Ectodermal cell (in vitro differentiated cells): ENCODE measurements at regions not wholly inside any gene's neighbourhood (a gene's known extent, or its start where the extent isn't known, plus 50 kb on each side); places are given as distances from the start of the nearest gene placed in this dataset.

Source experiments
- H3K27ac ChIP-seq: 2 replicates; pipeline ENCODE4 v1.7.0; 2013; ENCODE audit warnings: mild to moderate bottlenecking, low read depth, low read length; ENCODE audit not compliant: insufficient read depth, poor library complexity, severe bottlenecking
- H3K27me3 ChIP-seq: 2 replicates; pipeline ENCODE4 v1.7.0; 2013; ENCODE audit warnings: mild to moderate bottlenecking, low read length; ENCODE audit not compliant: insufficient read depth, control insufficient read depth, poor library complexity, severe bottlenecking
- H3K36me3 ChIP-seq: one replicate; pipeline ENCODE4 v1.7.0; 2013; ENCODE audit warnings: low read length; ENCODE audit not compliant: control insufficient read depth, insufficient read depth
- H3K4me1 ChIP-seq: one replicate; pipeline ENCODE4 v1.7.0; 2013; ENCODE audit warnings: low read length; ENCODE audit not compliant: control insufficient read depth, insufficient read depth
- H3K4me3 ChIP-seq: 2 replicates; pipeline ENCODE4 v1.7.0; 2013; ENCODE audit warnings: low read depth, low read length, control low read depth; ENCODE audit not compliant: insufficient read depth
- H3K9me3 ChIP-seq: 2 replicates; pipeline ENCODE4 v1.7.0; 2013; ENCODE audit warnings: mild to moderate bottlenecking, low read length, moderate library complexity; ENCODE audit not compliant: control insufficient read depth
- WGBS, 2 experiments: methylation state at CpG; one replicate each; pipeline ENCODE4 v1.1.7; 2013; ENCODE audit warnings: missing lambda C conversion rate in 2 of 2; 5-methylcytosine and 5-hydroxymethylcytosine counted together

GRCh38 chr13:85512421-85512820, 286.8 kb downstream of the SLITRK6 start:
- Histone ChIP-seq H3K36me3 (no peaks in the 10 kb centered on the region), H3K4me1 (no peaks in the 10 kb centered on the region), H3K27me3 (no peaks in the 10 kb centered on the region), H3K27ac (no peak overlapping the region), H3K9me3 (no peaks in the 10 kb centered on the region), H3K4me3 (no peak overlapping the region)
- 95 to 97% methylated on average over 7 of the region's 7 CpGs for WGBS, 2 experiments

DNA sequence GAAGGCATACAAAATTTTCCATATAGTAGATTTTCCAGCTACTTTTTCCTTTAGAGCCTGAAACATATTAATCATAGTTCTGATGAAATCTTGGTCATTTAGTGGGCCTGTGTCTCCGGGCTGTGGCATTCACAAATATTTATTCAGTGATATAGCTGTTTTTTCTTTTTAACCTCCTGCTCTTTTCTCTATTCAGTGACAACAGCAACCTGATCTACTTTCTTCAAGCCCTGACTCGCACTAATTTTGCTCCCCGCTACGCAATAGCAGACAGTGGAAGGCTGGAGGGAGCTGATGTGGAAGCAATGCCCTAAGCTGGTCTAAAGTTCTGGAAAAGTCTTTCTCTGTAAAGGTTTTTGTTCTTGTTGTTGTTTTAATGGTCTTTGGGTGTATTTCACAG, 289.7 kb downstream of the SLITRK6 start:
- H3K4me1 ChIP-seq: no peaks in the 10 kb centered on the region
- H3K9me3 ChIP-seq: no peaks in the 10 kb centered on the region
- H3K27me3 ChIP-seq: no peaks in the 10 kb centered on the region
- no peaks in the 10 kb centered on the region for H3K36me3 ChIP-seq
- H3K4me3 ChIP-seq: no peak overlapping the region
- H3K27ac ChIP-seq: no peak overlapping the region
- 95 to 96% methylated on average over 4 of the region's 4 CpGs for WGBS, 2 experiments

DNA sequence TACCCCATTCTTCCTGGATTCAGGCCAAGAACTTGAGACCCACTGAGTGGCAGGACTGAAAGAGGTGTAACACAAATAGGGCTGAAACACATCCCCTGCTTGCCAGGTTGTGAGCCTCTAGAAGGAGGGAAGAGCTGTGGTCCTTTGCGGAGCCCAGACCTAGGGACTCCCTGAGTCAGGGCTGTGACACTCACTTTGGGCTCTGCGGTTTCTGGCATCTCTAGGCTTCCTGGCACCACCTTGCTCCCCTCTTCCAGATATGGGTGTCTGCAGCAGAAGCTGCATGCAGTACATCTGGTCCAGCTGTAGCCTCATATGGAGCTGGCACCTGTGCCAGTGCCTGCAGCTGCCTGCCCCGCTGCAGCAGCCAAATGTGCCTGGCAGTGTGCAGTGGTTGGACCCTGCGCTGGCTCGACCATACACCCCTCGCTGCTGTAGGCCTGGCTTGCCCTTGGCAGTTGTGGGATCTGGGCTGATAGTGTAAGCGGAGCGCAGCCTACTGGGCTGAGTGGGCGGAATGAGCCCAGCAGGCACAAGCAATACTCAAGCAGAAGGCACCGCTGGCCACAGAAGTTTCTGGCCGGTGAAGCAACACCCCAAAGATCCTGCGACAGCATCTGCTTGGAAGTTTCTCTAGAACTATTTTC, 290.4 kb downstream of the SLITRK6 start:
- 94% methylated on average over 12 of the region's 12 CpGs for WGBS, 2 experiments

GRCh38 chr13:85503797-85504196, 295.4 kb downstream of the SLITRK6 start:
- Histone ChIP-seq H3K9me3 (no peaks in the 10 kb centered on the region), H3K27me3 (no peaks in the 10 kb centered on the region), H3K27ac (no peak overlapping the region), H3K36me3 (no peaks in the 10 kb centered on the region), H3K4me3 (no peak overlapping the region), H3K4me1 (no peaks in the 10 kb centered on the region)
- 92 to 93% methylated on average over 2 of the region's 2 CpGs for WGBS, 2 experiments

More for the DNA sequence above, 290.4 kb downstream of the SLITRK6 start:
- no peaks in the 10 kb centered on the region for H3K36me3 ChIP-seq
- no peak overlapping the region for H3K27ac ChIP-seq
- H3K4me3 ChIP-seq: no peak overlapping the region
- no peaks in the 10 kb centered on the region for H3K27me3 ChIP-seq
- H3K9me3 ChIP-seq: no peaks in the 10 kb centered on the region
- H3K4me1 ChIP-seq: no peaks in the 10 kb centered on the region

- Histone ChIP-seq H3K27me3 (no peaks in the 10 kb centered on the region), H3K27ac (no peak overlapping the region), H3K4me3 (no peak overlapping the region), H3K9me3 (no peaks in the 10 kb centered on the region), H3K36me3 (no peaks in the 10 kb centered on the region), H3K4me1 (no peaks in the 10 kb centered on the region)
These were observed 297.6 kb downstream of the SLITRK6 start for GRCh38 chr13:85501616-85502015.

- no peak overlapping the region for H3K27ac ChIP-seq
These were observed 298.4 kb downstream of the SLITRK6 start for GRCh38 chr13:85500696-85501256.

DNA sequence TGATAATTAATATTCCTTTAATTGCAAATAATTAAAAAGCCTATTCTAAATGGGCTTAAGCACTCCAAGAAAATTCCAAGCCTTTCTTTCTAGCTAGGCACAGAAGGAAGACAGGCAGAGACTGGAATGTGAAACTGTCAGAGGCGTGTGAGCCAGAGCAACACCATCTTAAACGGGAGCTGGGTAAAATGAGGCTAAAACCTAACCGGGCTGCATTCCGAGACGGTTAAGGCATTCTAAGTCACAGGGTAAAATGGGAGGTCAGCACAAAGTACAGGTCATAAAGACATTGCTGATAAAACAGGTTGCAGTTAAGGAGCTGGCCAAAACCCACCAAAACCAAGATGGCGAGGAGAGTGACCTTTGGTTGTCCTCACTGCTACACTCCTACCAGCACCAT, 300.4 kb downstream of the SLITRK6 start:
- no peaks in the 10 kb centered on the region for H3K9me3 ChIP-seq
- H3K4me3 ChIP-seq: no peak overlapping the region
- no peaks in the 10 kb centered on the region for H3K4me1 ChIP-seq
- no peaks in the 10 kb centered on the region for H3K27me3 ChIP-seq
- 94 to 95% methylated on average over 6 of the region's 6 CpGs for WGBS, 2 experiments
- no peaks in the 10 kb centered on the region for H3K36me3 ChIP-seq
- no peak overlapping the region for H3K27ac ChIP-seq

More at GRCh38 chr13:85500696-85501256, 298.4 kb downstream of the SLITRK6 start:
- Histone ChIP-seq H3K4me3 (no peak overlapping the region), H3K36me3 (no peaks in the 10 kb centered on the region), H3K4me1 (no peaks in the 10 kb centered on the region), H3K9me3 (no peaks in the 10 kb centered on the region), H3K27me3 (no peaks in the 10 kb centered on the region)
- WGBS, 2 experiments: 55 to 62% methylated on average over 2 of the region's 3 CpGs

GRCh38 chr13:85497652-85498051, 301.6 kb downstream of the SLITRK6 start:
- 94% methylated on average over 2 of the region's 2 CpGs; no CpG with 5 or more reads in 1 of the 2 experiments for WGBS, 2 experiments
- no peaks in the 10 kb centered on the region for H3K36me3 ChIP-seq
- H3K4me3 ChIP-seq: no peak overlapping the region
- H3K9me3 ChIP-seq: no peaks in the 10 kb centered on the region
- no peaks in the 10 kb centered on the region for H3K27me3 ChIP-seq
- H3K27ac ChIP-seq: no peak overlapping the region
- H3K4me1 ChIP-seq: no peaks in the 10 kb centered on the region

DNA sequence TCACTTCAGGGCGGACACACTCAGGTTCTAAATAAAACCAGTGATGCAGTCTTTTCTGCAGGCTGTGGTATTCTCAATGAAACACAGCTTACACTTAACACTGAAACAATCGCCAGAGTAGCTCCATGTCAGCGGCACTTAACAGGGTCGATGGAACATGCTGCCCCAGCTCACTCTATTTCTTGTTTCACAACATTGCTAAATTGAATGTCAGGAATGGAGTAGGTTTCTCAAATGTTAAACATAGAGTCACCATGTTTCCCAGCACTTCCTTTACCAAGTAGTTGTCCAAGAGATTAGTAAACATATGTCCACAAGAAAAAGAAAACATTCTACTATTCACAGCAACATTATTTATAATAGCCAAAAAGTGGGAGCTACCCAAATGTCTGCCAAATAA, 306.9 kb downstream of the SLITRK6 start:
- Histone ChIP-seq H3K36me3 (no peaks in the 10 kb centered on the region), H3K4me1 (no peaks in the 10 kb centered on the region), H3K27me3 (no peaks in the 10 kb centered on the region), H3K27ac (no peak overlapping the region), H3K9me3 (no peaks in the 10 kb centered on the region), H3K4me3 (no peak overlapping the region)
- 94 to 96% methylated on average over 4 of the region's 4 CpGs for WGBS, 2 experiments

DNA sequence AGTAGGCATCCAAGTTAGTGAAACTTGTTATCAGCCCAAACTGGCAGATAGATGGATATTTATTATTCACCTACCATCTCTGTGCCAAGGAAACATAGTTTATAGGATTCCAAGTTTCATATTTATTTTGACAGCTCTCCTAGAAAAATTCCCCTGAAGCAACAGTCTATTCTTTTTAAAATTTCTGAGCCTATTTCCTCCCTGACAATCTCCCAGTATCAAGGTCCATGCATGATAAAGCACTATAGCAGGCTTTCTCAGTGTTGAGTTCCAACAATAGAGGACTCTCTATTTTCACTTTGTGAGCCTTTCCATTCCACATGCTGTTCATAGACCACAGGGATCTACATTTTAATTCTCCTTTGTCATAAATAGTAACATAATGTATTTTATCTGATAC, 312.6 kb downstream of the SLITRK6 start:
- Histone ChIP-seq H3K36me3 (no peaks in the 10 kb centered on the region), H3K27ac (no peak overlapping the region), H3K4me1 (no peaks in the 10 kb centered on the region), H3K4me3 (no peak overlapping the region), H3K27me3 (no peaks in the 10 kb centered on the region), H3K9me3 (no peaks in the 10 kb centered on the region)
